H9 (cell line): ENCODE measurements at regions not wholly inside any gene's neighbourhood (a gene's known extent, or its start where the extent isn't known, plus 50 kb on each side); places are given as distances from the start of the nearest gene placed in this dataset.

Experiments
- DNase-seq: peaks from one replicate; pipeline ENCODE4 v3.0.0-alpha.2; 2017
- H2AFZ ChIP-seq: one replicate; pipeline ENCODE4 v1.6.1; 2013; ENCODE audit warnings: mild to moderate bottlenecking, low read length, control low read depth, moderate library complexity
- H2AK5ac ChIP-seq: 2 replicates; pipeline ENCODE4 v1.6.1; 2013; ENCODE audit warnings: low read length, control low read depth, mixed read lengths; ENCODE audit not compliant: insufficient read length
- H2BK120ac ChIP-seq: one replicate; pipeline ENCODE4 v1.6.1; 2013; ENCODE audit warnings: low read depth, mild to moderate bottlenecking, low read length, control low read depth, inconsistent platforms; ENCODE audit not compliant: poor library complexity, severe bottlenecking
- H2BK12ac ChIP-seq: 2 replicates; pipeline ENCODE4 v1.6.1; 2013; ENCODE audit warnings: low read length, control low read depth, mixed read lengths, low read depth; ENCODE audit not compliant: insufficient read length
- H2BK15ac ChIP-seq: 2 replicates; pipeline ENCODE4 v1.6.1; 2013; ENCODE audit warnings: low read depth, low read length, control low read depth
- H2BK20ac ChIP-seq: one replicate; pipeline ENCODE4 v1.6.1; 2013; ENCODE audit warnings: low read depth, mild to moderate bottlenecking, low read length, control low read depth, inconsistent platforms; ENCODE audit not compliant: poor library complexity, severe bottlenecking
- H2BK5ac ChIP-seq: 2 replicates; pipeline ENCODE4 v1.6.1; 2013; ENCODE audit warnings: low read length, control low read depth, mixed read lengths; ENCODE audit not compliant: insufficient read length
- H3K14ac ChIP-seq: 2 replicates; pipeline ENCODE4 v1.6.1; 2013; ENCODE audit warnings: low read length, control low read depth; ENCODE audit not compliant: insufficient read depth
- H3K18ac ChIP-seq: 2 replicates; pipeline ENCODE4 v1.6.1; 2013; ENCODE audit warnings: low read depth, mild to moderate bottlenecking, mixed read lengths, low read length, control low read depth; ENCODE audit not compliant: insufficient read length
- H3K23ac ChIP-seq: 2 replicates; pipeline ENCODE4 v1.6.1; 2013; ENCODE audit warnings: low read length, control low read depth, mixed read lengths, low read depth; ENCODE audit not compliant: insufficient read length
- H3K23me2 ChIP-seq: 2 replicates; pipeline ENCODE4 v1.6.1; 2013; ENCODE audit warnings: low read depth, mild to moderate bottlenecking, mixed read lengths, low read length, control low read depth; ENCODE audit not compliant: insufficient read length, poor library complexity, severe bottlenecking
- H3K27ac ChIP-seq: 2 replicates; pipeline ENCODE4 v1.5.1; 2013; ENCODE audit warnings: low read length, control low read depth, mixed read lengths, low read depth; ENCODE audit not compliant: insufficient read length
- H3K27me3 ChIP-seq: 2 replicates; pipeline ENCODE4 v1.6.1; 2013; ENCODE audit warnings: low read length, control low read depth, inconsistent platforms; ENCODE audit not compliant: insufficient read depth
- H3K4ac ChIP-seq: 2 replicates; pipeline ENCODE4 v1.6.1; 2013; ENCODE audit warnings: low read depth, mild to moderate bottlenecking, control low read depth, inconsistent platforms, low read length, moderate library complexity
- H3K4me1 ChIP-seq: 2 replicates; pipeline ENCODE4 v1.6.1; 2013; ENCODE audit warnings: low read length, control low read depth, inconsistent platforms; ENCODE audit not compliant: insufficient read depth
- H3K4me2 ChIP-seq: 2 replicates; pipeline ENCODE4 v1.6.1; 2013; ENCODE audit warnings: low read length, control low read depth, mixed read lengths; ENCODE audit not compliant: insufficient read length, insufficient read depth
- H3K56ac ChIP-seq: 2 replicates; pipeline ENCODE4 v1.6.1; 2013; ENCODE audit warnings: low read depth, mild to moderate bottlenecking, mixed read lengths, low read length, control low read depth; ENCODE audit not compliant: insufficient read length
- H3K79me1 ChIP-seq: 2 replicates; pipeline ENCODE4 v1.6.1; 2013; ENCODE audit warnings: low read depth, mild to moderate bottlenecking, moderate library complexity, low read length, control low read depth, inconsistent platforms; ENCODE audit not compliant: insufficient read depth, poor library complexity, severe bottlenecking
- H3K79me2 ChIP-seq: 2 replicates; pipeline ENCODE4 v1.6.1; 2013; ENCODE audit warnings: low read length, control low read depth, inconsistent platforms; ENCODE audit not compliant: insufficient read depth
- H3K9ac ChIP-seq: 2 replicates; pipeline ENCODE4 v1.6.1; 2013; ENCODE audit warnings: low read length, control low read depth, mixed read lengths; ENCODE audit not compliant: insufficient read length; ENCODE audit errors: extremely low read depth
- H3K9me3 ChIP-seq: one replicate; pipeline ENCODE4 v1.6.1; 2013; ENCODE audit warnings: low read depth, low read length, inconsistent platforms; ENCODE audit not compliant: control insufficient read depth
- H3T11ph ChIP-seq: one replicate; pipeline ENCODE4 v1.6.1; 2013; ENCODE audit warnings: mild to moderate bottlenecking, low read length, control low read depth, inconsistent platforms
- H4K20me1 ChIP-seq: one replicate; pipeline ENCODE4 v1.6.1; 2013; ENCODE audit not compliant: control insufficient read depth, insufficient read length, insufficient read depth
- H4K5ac ChIP-seq: 2 replicates; pipeline ENCODE4 v1.6.1; 2013; ENCODE audit warnings: low read depth, mild to moderate bottlenecking, mixed read lengths, low read length, control low read depth; ENCODE audit not compliant: insufficient read length
- H4K8ac ChIP-seq: replicated peaks from 2 replicates; pipeline ENCODE4 v1.6.1; 2013; ENCODE audit warnings: low read length, control low read depth, mixed read lengths, low read depth; ENCODE audit not compliant: insufficient read length
- H4K91ac ChIP-seq: 2 replicates; pipeline ENCODE4 v1.6.1; 2013; ENCODE audit warnings: low read depth, mild to moderate bottlenecking, moderate library complexity, mixed read lengths, low read length, control low read depth; ENCODE audit not compliant: insufficient read length
- H3K27ac Mint-ChIP-seq, 3 experiments: 2 replicates in 2 of 3; 3 replicates in 1 of 3; pipeline ENCODE4 v1.8.0; 2020 to 2021; ENCODE audit warnings: mixed read lengths in 3 of 3, mild to moderate bottlenecking in 1 of 3, moderate library complexity in 1 of 3
- H3K27me3 Mint-ChIP-seq: 2 replicates; pipeline ENCODE4 v1.8.0; 2021; ENCODE audit warnings: low read depth, mild to moderate bottlenecking, moderate library complexity, mixed read lengths
- H3K36me3 Mint-ChIP-seq, 3 experiments: 2 replicates in 2 of 3; 3 replicates in 1 of 3; pipeline ENCODE4 v1.8.0; 2020 to 2021; ENCODE audit warnings: low read depth in 3 of 3, mixed read lengths in 3 of 3; ENCODE audit not compliant: insufficient read depth in 1 of 3
- H3K4me1 Mint-ChIP-seq, 2 experiments: 2 replicates each; pipeline ENCODE4 v1.8.0; 2020; ENCODE audit warnings: mixed read lengths in 2 of 2
- H3K4me3 Mint-ChIP-seq, 2 experiments: 2 replicates in 1 of 2; 3 replicates in 1 of 2; pipeline ENCODE4 v1.8.0; 2020 to 2021; ENCODE audit warnings: mild to moderate bottlenecking in 2 of 2, mixed read lengths in 2 of 2, moderate library complexity in 1 of 2
- H3K9me3 Mint-ChIP-seq, 2 experiments: 2 replicates in 1 of 2; 3 replicates in 1 of 2; pipeline ENCODE4 v1.8.0; 2020; ENCODE audit warnings: mild to moderate bottlenecking in 2 of 2, mixed read lengths in 2 of 2, moderate library complexity in 1 of 2
- WGBS: extraction: QIAGEN DNeasy Blood & Tissue Kit; methylation state at CpG from one replicate; pipeline ENCODE4 v1.1.7; 2013; ENCODE audit warnings: missing lambda C conversion rate, low lambda C conversion rate, mixed read lengths; ENCODE audit not compliant: insufficient read length; ENCODE audit errors: extremely low coverage; 5-methylcytosine and 5-hydroxymethylcytosine counted together
- TF ChIP-seq, protein P1 (sequence below): fragments of 200-600 bp; sonication (generic); conservative IDR thresholded peaks from 3 replicates; pipeline ENCODE4 v1.8.0; 2021; ENCODE audit warnings: antibody characterized with exemption, mild to moderate bottlenecking

DNA sequence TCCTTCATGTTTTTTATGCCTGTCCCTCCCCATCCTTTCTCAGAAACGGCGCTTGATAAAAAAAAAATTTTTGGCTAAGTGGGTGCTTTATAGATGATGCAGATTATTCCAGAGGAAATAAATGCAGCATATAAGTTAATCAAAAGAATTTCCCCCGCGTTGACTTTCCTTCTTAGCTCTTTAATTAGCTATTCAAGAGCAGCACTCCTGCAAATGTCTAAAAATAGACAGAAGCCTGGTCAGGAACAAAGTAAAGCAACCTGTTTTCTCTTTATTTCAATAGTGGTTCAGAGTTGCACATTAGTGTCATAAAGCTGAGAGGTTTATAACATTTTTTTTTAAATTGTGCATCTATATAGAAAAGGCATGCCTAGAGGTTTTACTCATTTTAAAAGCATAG lies 439.5 kb upstream of the LRRC7 start:
- Histone ChIP-seq H4K20me1 (no peaks in the 10 kb centered on the region), H3K18ac (no peak overlapping the region), H3K27me3 (no peaks in the 10 kb centered on the region), H2BK120ac (no peak overlapping the region), H4K91ac (no peak overlapping the region), H3K23ac (no peak overlapping the region), H2BK12ac (no peak overlapping the region), H3K27ac (no peak overlapping the region), H3K4ac (no peak overlapping the region), H3K56ac (no peak overlapping the region), H3K4me1 (no peaks in the 10 kb centered on the region; the same call in 1 of the 2 replicates), H4K8ac (no peak overlapping the region), H3K9ac (no peak overlapping the region), H3K4me2 (no peak overlapping the region), H4K5ac (no peak overlapping the region), H2AK5ac (no peak overlapping the region), H3K79me2 (no peaks in the 10 kb centered on the region), H3K9me3 (no peaks in the 10 kb centered on the region), H2AFZ (no peak overlapping the region), H3K79me1 (no peaks in the 10 kb centered on the region), H3T11ph (no peak overlapping the region), H3K14ac (no peak overlapping the region), H3K23me2 (no peaks in the 10 kb centered on the region), H2BK5ac (no peak overlapping the region), H2BK20ac (no peak overlapping the region), H2BK15ac (no peak overlapping the region)
- H3K4me3 Mint-ChIP-seq = no peak overlapping the region
- no peaks in the 10 kb centered on the region for H3K9me3 Mint-ChIP-seq
- no peak overlapping the region for H3K27ac Mint-ChIP-seq
- H3K36me3 Mint-ChIP-seq = no peaks in the 10 kb centered on the region
- no peak for DNase-seq
- H3K4me1 Mint-ChIP-seq = peaks cover 29 to 37% of the 10 kb centered on the region in 2 experiments
- WGBS = no CpG with 5 or more reads among the region's 4 CpGs
- no peaks in the 10 kb centered on the region for H3K27me3 Mint-ChIP-seq
- TF ChIP-seq, protein P1, sequence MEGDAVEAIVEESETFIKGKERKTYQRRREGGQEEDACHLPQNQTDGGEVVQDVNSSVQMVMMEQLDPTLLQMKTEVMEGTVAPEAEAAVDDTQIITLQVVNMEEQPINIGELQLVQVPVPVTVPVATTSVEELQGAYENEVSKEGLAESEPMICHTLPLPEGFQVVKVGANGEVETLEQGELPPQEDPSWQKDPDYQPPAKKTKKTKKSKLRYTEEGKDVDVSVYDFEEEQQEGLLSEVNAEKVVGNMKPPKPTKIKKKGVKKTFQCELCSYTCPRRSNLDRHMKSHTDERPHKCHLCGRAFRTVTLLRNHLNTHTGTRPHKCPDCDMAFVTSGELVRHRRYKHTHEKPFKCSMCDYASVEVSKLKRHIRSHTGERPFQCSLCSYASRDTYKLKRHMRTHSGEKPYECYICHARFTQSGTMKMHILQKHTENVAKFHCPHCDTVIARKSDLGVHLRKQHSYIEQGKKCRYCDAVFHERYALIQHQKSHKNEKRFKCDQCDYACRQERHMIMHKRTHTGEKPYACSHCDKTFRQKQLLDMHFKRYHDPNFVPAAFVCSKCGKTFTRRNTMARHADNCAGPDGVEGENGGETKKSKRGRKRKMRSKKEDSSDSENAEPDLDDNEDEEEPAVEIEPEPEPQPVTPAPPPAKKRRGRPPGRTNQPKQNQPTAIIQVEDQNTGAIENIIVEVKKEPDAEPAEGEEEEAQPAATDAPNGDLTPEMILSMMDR = no peak
